ENCODE measurements at regions not wholly inside any gene's neighbourhood (a gene's known extent, or its start where the extent isn't known, plus 50 kb on each side); places are given as distances from the start of the nearest gene placed in this dataset.

DNA sequence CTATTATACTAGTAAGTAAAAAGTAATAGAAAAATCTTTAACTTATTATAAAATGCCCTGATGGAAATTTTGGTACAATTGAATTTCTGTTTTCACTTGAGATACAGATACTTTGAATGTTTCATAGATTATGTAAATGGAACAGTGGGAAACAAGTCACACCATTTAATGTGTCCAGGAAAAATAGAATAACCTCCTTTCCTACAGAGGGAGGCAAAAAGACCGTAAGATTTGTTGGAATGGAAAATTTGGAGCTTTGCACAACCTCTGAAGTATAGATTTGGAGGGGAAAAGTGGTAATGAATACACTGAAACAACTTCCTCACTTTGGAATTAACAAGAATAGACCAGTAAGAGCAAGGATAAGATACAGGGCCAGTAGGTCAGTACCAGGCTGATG lies 149.2 kb upstream of the L3MBTL4 start:
- TF ChIP-seq RAD21 (IDR thresholded peaks at IDR 0.05; ENCODE audit: low read depth) (no peak), NFIC (IDR thresholded peaks at IDR 0.05) (no peak), USF1 (IDR thresholded peaks at IDR 0.05) (no peak), TAF1 (IDR thresholded peaks at IDR 0.05; ENCODE audit: low read depth) (no peak), YY1 (IDR thresholded peaks at IDR 0.05; ENCODE audit: low read depth) (no peak), CREB1 (IDR thresholded peaks at IDR 0.05; ENCODE audit: low read depth) (no peak), EP300 (IDR thresholded peaks at IDR 0.05; ENCODE audit: borderline replicate concordance) (no peak)
- TF ChIP-seq, protein P1, sequence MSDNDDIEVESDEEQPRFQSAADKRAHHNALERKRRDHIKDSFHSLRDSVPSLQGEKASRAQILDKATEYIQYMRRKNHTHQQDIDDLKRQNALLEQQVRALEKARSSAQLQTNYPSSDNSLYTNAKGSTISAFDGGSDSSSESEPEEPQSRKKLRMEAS (IDR thresholded peaks at IDR 0.05), result no peak
- TF ChIP-seq, protein P2, sequence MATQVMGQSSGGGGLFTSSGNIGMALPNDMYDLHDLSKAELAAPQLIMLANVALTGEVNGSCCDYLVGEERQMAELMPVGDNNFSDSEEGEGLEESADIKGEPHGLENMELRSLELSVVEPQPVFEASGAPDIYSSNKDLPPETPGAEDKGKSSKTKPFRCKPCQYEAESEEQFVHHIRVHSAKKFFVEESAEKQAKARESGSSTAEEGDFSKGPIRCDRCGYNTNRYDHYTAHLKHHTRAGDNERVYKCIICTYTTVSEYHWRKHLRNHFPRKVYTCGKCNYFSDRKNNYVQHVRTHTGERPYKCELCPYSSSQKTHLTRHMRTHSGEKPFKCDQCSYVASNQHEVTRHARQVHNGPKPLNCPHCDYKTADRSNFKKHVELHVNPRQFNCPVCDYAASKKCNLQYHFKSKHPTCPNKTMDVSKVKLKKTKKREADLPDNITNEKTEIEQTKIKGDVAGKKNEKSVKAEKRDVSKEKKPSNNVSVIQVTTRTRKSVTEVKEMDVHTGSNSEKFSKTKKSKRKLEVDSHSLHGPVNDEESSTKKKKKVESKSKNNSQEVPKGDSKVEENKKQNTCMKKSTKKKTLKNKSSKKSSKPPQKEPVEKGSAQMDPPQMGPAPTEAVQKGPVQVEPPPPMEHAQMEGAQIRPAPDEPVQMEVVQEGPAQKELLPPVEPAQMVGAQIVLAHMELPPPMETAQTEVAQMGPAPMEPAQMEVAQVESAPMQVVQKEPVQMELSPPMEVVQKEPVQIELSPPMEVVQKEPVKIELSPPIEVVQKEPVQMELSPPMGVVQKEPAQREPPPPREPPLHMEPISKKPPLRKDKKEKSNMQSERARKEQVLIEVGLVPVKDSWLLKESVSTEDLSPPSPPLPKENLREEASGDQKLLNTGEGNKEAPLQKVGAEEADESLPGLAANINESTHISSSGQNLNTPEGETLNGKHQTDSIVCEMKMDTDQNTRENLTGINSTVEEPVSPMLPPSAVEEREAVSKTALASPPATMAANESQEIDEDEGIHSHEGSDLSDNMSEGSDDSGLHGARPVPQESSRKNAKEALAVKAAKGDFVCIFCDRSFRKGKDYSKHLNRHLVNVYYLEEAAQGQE (IDR thresholded peaks at IDR 0.05; ENCODE audit: low read depth), result no peak

Measured in Ishikawa (cell line).